HG03460 (cell line): ENCODE measurements at regions not wholly inside any gene's neighbourhood (a gene's known extent, or its start where the extent isn't known, plus 50 kb on each side); places are given as distances from the start of the nearest gene placed in this dataset.
A peak's percentile ranks its signal among the peaks of the same experiment; 100 is the strongest.
"Not testable (repeated sequence)": the region's sequence is repeated elsewhere in the genome, so short reads cannot be mapped to it uniquely, and the experiment has no call there.

Experiments used
- ATAC-seq: cut with Tn5 transposase; IDR thresholded peaks from one replicate; pipeline ENCODE4 v1.9.1; 2021; ENCODE audit not compliant: unreplicated experiment

GRCh38 chr10:31123946-31124345, 92.3 kb upstream of the ZNF438 start:
- no peak for ATAC-seq

- ATAC-seq = no peak
These were observed 93.2 kb upstream of the ZNF438 start for GRCh38 chr10:31124852-31125251.

GRCh38 chr10:31125789-31126188, 94.1 kb upstream of the ZNF438 start:
- ATAC-seq = no peak

- no peak for ATAC-seq
These were observed 94.9 kb upstream of the ZNF438 start for GRCh38 chr10:31126593-31126992.

GRCh38 chr10:31128536-31128935, 96.9 kb upstream of the ZNF438 start:
- ATAC-seq = no peak

GRCh38 chr10:31129271-31129670, 97.6 kb upstream of the ZNF438 start:
- ATAC-seq = no peak

GRCh38 chr10:31129880-31130405, 98.3 kb upstream of the ZNF438 start:
- ATAC-seq = no peak

GRCh38 chr10:31130406-31130805, 98.7 kb upstream of the ZNF438 start:
- ATAC-seq = no peak

- no peak for ATAC-seq
These were observed 99.6 kb upstream of the ZNF438 start for GRCh38 chr10:31131251-31131650.

GRCh38 chr10:31132681-31133244, 101.1 kb upstream of the ZNF438 start:
- no peak for ATAC-seq

- ATAC-seq = no peak
These were observed 101.7 kb upstream of the ZNF438 start for GRCh38 chr10:31133251-31133791.

- peak; percentile 58 for ATAC-seq
These were observed 102.2 kb upstream of the ZNF438 start for GRCh38 chr10:31133792-31134310.

GRCh38 chr10:31134311-31134952, 102.8 kb upstream of the ZNF438 start:
- ATAC-seq = peak; percentile 49

- no peak for ATAC-seq
These were observed 103.5 kb upstream of the ZNF438 start for GRCh38 chr10:31135171-31135570.

GRCh38 chr10:31135791-31136190, 104.1 kb upstream of the ZNF438 start:
- ATAC-seq = not testable (repeated sequence)

- no peak for ATAC-seq
These were observed 104.7 kb upstream of the ZNF438 start for GRCh38 chr10:31136386-31136785.

- no peak for ATAC-seq
These were observed 105.5 kb upstream of the ZNF438 start for GRCh38 chr10:31136930-31137885.

GRCh38 chr10:31138026-31138553, 106.4 kb upstream of the ZNF438 start:
- no peak for ATAC-seq

GRCh38 chr10:31139497-31139896, 107.8 kb upstream of the ZNF438 start:
- ATAC-seq = no peak

GRCh38 chr10:31140716-31141115, 109.1 kb upstream of the ZNF438 start:
- ATAC-seq = no peak

- no peak for ATAC-seq
These were observed 110.4 kb upstream of the ZNF438 start for GRCh38 chr10:31142026-31142425.
